Astrocyte (in vitro differentiated cells and primary cell): ENCODE measurements at regions not wholly inside any gene's neighbourhood (a gene's known extent, or its start where the extent isn't known, plus 50 kb on each side); places are given as distances from the start of the nearest gene placed in this dataset.

Experiments used
- DNase-seq: peaks from one replicate; pipeline ENCODE4 v3.0.0-alpha.2; 2010; ENCODE audit warnings: low read depth
- FAIRE-seq: peaks from 2 replicates; lab custom pipeline; 2011; peaks lifted over from hg19 to GRCh38; lab: Jason Lieb, UNC
- H2AFZ ChIP-seq: 2 replicates; pipeline ENCODE4 v1.6.0; 2012; ENCODE audit warnings: low read depth, low read length, inconsistent platforms
- H3K27ac ChIP-seq: 2 replicates; pipeline ENCODE4 v1.5.1; 2011; ENCODE audit warnings: low read depth, low read length, inconsistent platforms
- H3K27me3 ChIP-seq: 2 replicates; pipeline ENCODE4 v1.6.0; 2011; ENCODE audit warnings: low read length, inconsistent platforms; ENCODE audit not compliant: insufficient read depth
- H3K36me3 ChIP-seq: 2 replicates; pipeline ENCODE4 v1.5.1; 2011; ENCODE audit warnings: low read length, inconsistent platforms; ENCODE audit not compliant: insufficient read depth
- H3K4me1 ChIP-seq: 2 replicates; pipeline ENCODE4 v1.5.1; 2011; ENCODE audit warnings: low read length, inconsistent platforms; ENCODE audit not compliant: insufficient read depth
- H3K4me2 ChIP-seq: 2 replicates; pipeline ENCODE4 v1.6.0; 2012; ENCODE audit warnings: low read length, inconsistent platforms
- H3K4me3 ChIP-seq: 2 replicates; pipeline ENCODE4 v1.5.1; 2011; ENCODE audit warnings: low read depth, mild to moderate bottlenecking, low read length, inconsistent platforms; ENCODE audit not compliant: insufficient read depth
- H3K79me2 ChIP-seq: 2 replicates; pipeline ENCODE4 v1.6.0; 2012; ENCODE audit warnings: mild to moderate bottlenecking, low read length, inconsistent platforms; ENCODE audit not compliant: insufficient read depth
- H3K9ac ChIP-seq: 2 replicates; pipeline ENCODE4 v1.6.0; 2012; ENCODE audit warnings: mild to moderate bottlenecking, low read length, inconsistent platforms
- H3K9me3 ChIP-seq: 2 replicates; pipeline ENCODE4 v1.5.1; 2012; ENCODE audit warnings: low read depth, mild to moderate bottlenecking, low read length, inconsistent platforms; ENCODE audit not compliant: insufficient read depth
- H4K20me1 ChIP-seq: 2 replicates; pipeline ENCODE4 v1.6.0; 2012; ENCODE audit warnings: low read length, inconsistent platforms; ENCODE audit not compliant: insufficient read depth
- H3K27ac Mint-ChIP-seq: one replicate; pipeline ENCODE4 v1.8.0; 2021; ENCODE audit warnings: mild to moderate bottlenecking, mixed read lengths; ENCODE audit not compliant: unreplicated experiment
- H3K27me3 Mint-ChIP-seq: one replicate; pipeline ENCODE4 v1.8.0; 2021; ENCODE audit warnings: low read depth, mixed read lengths; ENCODE audit not compliant: unreplicated experiment
- H3K36me3 Mint-ChIP-seq: one replicate; pipeline ENCODE4 v1.8.0; 2021; ENCODE audit warnings: low read depth, mixed read lengths; ENCODE audit not compliant: unreplicated experiment
- H3K4me1 Mint-ChIP-seq: one replicate; pipeline ENCODE4 v1.8.0; 2021; ENCODE audit warnings: low read depth, mixed read lengths; ENCODE audit not compliant: unreplicated experiment
- H3K4me3 Mint-ChIP-seq: one replicate; pipeline ENCODE4 v1.8.0; 2021; ENCODE audit warnings: mild to moderate bottlenecking, moderate library complexity, mixed read lengths; ENCODE audit not compliant: unreplicated experiment
- H3K9me3 Mint-ChIP-seq: one replicate; pipeline ENCODE4 v1.8.0; 2021; ENCODE audit warnings: mild to moderate bottlenecking, mixed read lengths; ENCODE audit not compliant: unreplicated experiment
- EZH2 ChIP-seq: IDR thresholded peaks from 2 replicates; pipeline ENCODE4 v1.6.1; 2012; ENCODE audit warnings: mild to moderate bottlenecking, low read length, inconsistent platforms; ENCODE audit not compliant: insufficient read depth
- TF ChIP-seq, protein P1 (sequence below): IDR thresholded peaks from 2 replicates; pipeline ENCODE4 v1.5.1; 2011; ENCODE audit warnings: low read depth, mild to moderate bottlenecking, inconsistent platforms, low read length, moderate library complexity; ENCODE audit not compliant: insufficient read depth

DNA sequence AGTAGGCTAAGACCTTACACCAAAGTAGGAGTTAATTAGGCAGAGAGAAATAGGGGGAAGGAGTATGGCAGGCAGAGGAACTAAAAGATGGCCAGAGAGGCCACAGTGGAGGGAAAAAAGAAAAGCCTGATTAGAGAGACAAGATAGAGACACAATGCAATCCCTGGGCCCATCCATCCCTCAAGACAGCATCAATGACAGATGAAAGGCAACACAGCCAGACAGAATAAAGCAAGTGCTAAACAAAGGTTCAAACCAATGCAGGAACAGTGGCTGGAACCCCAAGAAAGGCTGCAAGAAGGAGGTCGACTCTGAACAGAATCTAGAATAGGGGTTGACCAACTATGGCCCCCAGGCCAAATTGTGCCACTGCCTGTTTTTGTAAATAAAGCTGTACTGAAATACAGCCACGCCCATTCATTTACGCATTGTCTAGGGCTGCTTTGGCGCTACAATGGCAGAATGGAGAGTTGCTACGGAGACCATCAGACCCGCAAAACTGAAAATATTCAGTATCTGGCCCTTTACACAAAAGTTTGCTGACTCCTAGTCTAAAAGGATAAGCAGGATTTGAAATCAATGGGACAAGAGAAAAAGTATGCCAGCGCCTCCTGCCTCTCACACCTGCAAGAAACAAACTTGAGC, 473.3 kb upstream of the PSMD7 start:
- Histone ChIP-seq H3K79me2 (no peaks in the 10 kb centered on the region), H3K27me3 (no peaks in the 10 kb centered on the region), H3K4me3 (no peak overlapping the region), H3K36me3 (no peaks in the 10 kb centered on the region), H3K9me3 (no peaks in the 10 kb centered on the region), H3K9ac (no peak overlapping the region), H3K27ac (no peak overlapping the region), H3K4me2 (no peak overlapping the region), H4K20me1 (no peaks in the 10 kb centered on the region), H3K4me1 (no peaks in the 10 kb centered on the region), H2AFZ (no peak overlapping the region)
- H3K27ac Mint-ChIP-seq, result no peak overlapping the region
- FAIRE-seq, result no peak
- H3K9me3 Mint-ChIP-seq, result no peaks in the 10 kb centered on the region
- no peak overlapping the region for H3K4me3 Mint-ChIP-seq
- peaks cover 10% of the 10 kb centered on the region for H3K27me3 Mint-ChIP-seq
- DNase-seq, result no peak
- H3K4me1 Mint-ChIP-seq, result no peaks in the 10 kb centered on the region
- H3K36me3 Mint-ChIP-seq, result no peaks in the 10 kb centered on the region
- no peak for TF ChIP-seq EZH2
- TF ChIP-seq, protein P1, sequence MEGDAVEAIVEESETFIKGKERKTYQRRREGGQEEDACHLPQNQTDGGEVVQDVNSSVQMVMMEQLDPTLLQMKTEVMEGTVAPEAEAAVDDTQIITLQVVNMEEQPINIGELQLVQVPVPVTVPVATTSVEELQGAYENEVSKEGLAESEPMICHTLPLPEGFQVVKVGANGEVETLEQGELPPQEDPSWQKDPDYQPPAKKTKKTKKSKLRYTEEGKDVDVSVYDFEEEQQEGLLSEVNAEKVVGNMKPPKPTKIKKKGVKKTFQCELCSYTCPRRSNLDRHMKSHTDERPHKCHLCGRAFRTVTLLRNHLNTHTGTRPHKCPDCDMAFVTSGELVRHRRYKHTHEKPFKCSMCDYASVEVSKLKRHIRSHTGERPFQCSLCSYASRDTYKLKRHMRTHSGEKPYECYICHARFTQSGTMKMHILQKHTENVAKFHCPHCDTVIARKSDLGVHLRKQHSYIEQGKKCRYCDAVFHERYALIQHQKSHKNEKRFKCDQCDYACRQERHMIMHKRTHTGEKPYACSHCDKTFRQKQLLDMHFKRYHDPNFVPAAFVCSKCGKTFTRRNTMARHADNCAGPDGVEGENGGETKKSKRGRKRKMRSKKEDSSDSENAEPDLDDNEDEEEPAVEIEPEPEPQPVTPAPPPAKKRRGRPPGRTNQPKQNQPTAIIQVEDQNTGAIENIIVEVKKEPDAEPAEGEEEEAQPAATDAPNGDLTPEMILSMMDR, result no peak

DNA sequence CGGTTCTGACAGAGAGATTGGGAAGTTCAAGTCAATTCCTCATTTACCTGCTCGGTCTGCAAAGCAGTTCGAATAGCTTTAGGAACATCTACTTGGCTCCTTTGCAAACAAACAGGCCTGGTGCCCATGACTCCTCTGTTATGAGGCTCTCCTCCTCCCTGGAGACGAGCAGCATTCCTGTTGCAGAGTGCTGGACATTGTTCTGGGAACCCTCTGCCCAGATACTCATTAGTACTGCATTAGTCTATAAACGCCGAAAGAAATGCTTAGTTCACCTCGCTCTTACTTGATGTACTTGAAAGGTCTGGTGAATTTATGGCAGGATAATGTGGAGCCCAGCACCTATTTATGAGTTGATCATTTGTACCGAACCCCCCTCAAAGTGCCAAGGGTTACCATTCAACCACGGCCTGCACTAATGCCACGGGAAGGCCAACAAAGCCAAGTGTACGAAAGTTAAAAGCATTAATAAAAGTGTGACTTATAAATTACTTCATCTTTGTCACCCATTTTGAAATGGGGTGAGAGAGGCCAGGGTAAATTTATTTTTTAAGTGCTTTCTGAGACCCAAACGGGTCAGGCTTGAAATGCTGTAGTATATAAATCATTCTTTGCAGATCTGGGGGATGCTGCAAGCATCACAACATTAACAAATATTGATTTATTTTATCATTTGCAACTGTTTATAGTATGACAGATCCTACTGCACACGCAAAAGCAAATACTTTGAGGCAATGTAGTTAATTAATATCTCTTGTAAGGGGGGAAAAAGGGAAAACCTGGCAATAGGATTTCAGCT, 478.9 kb upstream of the PSMD7 start:
- H3K4me1 Mint-ChIP-seq, result no peaks in the 10 kb centered on the region
- no peak overlapping the region for H3K4me3 Mint-ChIP-seq

More for the DNA sequence above, 478.9 kb upstream of the PSMD7 start:
- no peak overlapping the region for H2AFZ ChIP-seq
- H3K9me3 ChIP-seq, result no peaks in the 10 kb centered on the region
- H3K4me2 ChIP-seq, result no peak overlapping the region
- H3K36me3 ChIP-seq, result no peaks in the 10 kb centered on the region
- H4K20me1 ChIP-seq, result no peaks in the 10 kb centered on the region
- TF ChIP-seq, protein P1, result no peak
- TF ChIP-seq EZH2, result no peak
- H3K79me2 ChIP-seq, result no peaks in the 10 kb centered on the region
- no peaks in the 10 kb centered on the region for H3K27me3 ChIP-seq
- H3K4me1 ChIP-seq, result no peaks in the 10 kb centered on the region
- Mint-ChIP-seq H3K36me3 (no peaks in the 10 kb centered on the region), H3K27ac (no peak overlapping the region), H3K27me3 (peaks cover 15% of the 10 kb centered on the region), H3K9me3 (peaks cover 2% of the 10 kb centered on the region)
- H3K4me3 ChIP-seq, result no peak overlapping the region
- no peak overlapping the region for H3K9ac ChIP-seq
- DNase-seq (no peak), FAIRE-seq (no peak)
- no peak overlapping the region for H3K27ac ChIP-seq
